ENCODE measurements at regions not wholly inside any gene's neighbourhood (a gene's known extent, or its start where the extent isn't known, plus 50 kb on each side); places are given as distances from the start of the nearest gene placed in this dataset.

DNA sequence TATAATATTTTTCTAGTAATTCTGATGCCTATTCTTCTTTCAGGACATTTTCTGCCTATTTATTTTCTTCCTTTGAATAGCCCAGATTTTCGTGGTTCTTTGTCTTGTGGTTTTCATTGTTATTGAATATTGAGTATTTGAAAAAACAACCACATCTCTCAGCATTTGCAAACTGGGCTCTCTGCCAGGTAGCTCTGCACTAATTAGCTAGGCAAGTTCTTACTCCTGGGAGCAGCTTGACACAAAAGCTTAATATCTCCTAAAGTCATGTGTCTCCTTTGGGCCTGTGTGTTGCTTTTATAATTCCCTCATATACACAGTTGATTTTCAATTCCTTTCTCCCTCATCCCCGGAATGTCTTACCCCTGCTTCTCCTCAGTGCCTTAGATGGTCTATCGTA lies 413.5 kb upstream of the GRIA3 start:
- TF ChIP-seq, protein P1, sequence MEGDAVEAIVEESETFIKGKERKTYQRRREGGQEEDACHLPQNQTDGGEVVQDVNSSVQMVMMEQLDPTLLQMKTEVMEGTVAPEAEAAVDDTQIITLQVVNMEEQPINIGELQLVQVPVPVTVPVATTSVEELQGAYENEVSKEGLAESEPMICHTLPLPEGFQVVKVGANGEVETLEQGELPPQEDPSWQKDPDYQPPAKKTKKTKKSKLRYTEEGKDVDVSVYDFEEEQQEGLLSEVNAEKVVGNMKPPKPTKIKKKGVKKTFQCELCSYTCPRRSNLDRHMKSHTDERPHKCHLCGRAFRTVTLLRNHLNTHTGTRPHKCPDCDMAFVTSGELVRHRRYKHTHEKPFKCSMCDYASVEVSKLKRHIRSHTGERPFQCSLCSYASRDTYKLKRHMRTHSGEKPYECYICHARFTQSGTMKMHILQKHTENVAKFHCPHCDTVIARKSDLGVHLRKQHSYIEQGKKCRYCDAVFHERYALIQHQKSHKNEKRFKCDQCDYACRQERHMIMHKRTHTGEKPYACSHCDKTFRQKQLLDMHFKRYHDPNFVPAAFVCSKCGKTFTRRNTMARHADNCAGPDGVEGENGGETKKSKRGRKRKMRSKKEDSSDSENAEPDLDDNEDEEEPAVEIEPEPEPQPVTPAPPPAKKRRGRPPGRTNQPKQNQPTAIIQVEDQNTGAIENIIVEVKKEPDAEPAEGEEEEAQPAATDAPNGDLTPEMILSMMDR (IDR thresholded peaks at IDR 0.05): no peak
- TF ChIP-seq RAD21 (conservative IDR thresholded peaks at IDR 0.05 in 1 of 2, IDR thresholded peaks at IDR 0.05 in 1 of 2) (no peak), EHF (CRISPR knock-in tag; IDR thresholded peaks at IDR 0.05) (no peak), CEBPB (IDR thresholded peaks at IDR 0.05) (no peak), MAZ (IDR thresholded peaks at IDR 0.05; ENCODE audit: borderline replicate concordance, low read depth, low read length) (no peak), RFX5 (IDR thresholded peaks at IDR 0.05) (no peak), HOXA7 (CRISPR knock-in tag; IDR thresholded peaks at IDR 0.05) (no peak), POLR2AphosphoS2 (conservative IDR thresholded peaks at IDR 0.05; ENCODE audit: low read length) (no peak)
- TF ChIP-seq, protein P2, sequence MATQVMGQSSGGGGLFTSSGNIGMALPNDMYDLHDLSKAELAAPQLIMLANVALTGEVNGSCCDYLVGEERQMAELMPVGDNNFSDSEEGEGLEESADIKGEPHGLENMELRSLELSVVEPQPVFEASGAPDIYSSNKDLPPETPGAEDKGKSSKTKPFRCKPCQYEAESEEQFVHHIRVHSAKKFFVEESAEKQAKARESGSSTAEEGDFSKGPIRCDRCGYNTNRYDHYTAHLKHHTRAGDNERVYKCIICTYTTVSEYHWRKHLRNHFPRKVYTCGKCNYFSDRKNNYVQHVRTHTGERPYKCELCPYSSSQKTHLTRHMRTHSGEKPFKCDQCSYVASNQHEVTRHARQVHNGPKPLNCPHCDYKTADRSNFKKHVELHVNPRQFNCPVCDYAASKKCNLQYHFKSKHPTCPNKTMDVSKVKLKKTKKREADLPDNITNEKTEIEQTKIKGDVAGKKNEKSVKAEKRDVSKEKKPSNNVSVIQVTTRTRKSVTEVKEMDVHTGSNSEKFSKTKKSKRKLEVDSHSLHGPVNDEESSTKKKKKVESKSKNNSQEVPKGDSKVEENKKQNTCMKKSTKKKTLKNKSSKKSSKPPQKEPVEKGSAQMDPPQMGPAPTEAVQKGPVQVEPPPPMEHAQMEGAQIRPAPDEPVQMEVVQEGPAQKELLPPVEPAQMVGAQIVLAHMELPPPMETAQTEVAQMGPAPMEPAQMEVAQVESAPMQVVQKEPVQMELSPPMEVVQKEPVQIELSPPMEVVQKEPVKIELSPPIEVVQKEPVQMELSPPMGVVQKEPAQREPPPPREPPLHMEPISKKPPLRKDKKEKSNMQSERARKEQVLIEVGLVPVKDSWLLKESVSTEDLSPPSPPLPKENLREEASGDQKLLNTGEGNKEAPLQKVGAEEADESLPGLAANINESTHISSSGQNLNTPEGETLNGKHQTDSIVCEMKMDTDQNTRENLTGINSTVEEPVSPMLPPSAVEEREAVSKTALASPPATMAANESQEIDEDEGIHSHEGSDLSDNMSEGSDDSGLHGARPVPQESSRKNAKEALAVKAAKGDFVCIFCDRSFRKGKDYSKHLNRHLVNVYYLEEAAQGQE (IDR thresholded peaks at IDR 0.05): no peak
- TF ChIP-seq, protein P3, sequence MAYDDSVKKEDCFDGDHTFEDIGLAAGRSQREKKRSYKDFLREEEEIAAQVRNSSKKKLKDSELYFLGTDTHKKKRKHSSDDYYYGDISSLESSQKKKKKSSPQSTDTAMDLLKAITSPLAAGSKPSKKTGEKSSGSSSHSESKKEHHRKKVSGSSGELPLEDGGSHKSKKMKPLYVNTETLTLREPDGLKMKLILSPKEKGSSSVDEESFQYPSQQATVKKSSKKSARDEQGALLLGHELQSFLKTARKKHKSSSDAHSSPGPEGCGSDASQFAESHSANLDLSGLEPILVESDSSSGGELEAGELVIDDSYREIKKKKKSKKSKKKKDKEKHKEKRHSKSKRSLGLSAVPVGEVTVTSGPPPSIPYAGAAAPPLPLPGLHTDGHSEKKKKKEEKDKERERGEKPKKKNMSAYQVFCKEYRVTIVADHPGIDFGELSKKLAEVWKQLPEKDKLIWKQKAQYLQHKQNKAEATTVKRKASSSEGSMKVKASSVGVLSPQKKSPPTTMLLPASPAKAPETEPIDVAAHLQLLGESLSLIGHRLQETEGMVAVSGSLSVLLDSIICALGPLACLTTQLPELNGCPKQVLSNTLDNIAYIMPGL (CRISPR knock-in tag; IDR thresholded peaks at IDR 0.05; ENCODE audit: borderline replicate concordance): no peak
- TF ChIP-seq, protein P4, sequence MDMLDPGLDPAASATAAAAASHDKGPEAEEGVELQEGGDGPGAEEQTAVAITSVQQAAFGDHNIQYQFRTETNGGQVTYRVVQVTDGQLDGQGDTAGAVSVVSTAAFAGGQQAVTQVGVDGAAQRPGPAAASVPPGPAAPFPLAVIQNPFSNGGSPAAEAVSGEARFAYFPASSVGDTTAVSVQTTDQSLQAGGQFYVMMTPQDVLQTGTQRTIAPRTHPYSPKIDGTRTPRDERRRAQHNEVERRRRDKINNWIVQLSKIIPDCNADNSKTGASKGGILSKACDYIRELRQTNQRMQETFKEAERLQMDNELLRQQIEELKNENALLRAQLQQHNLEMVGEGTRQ (IDR thresholded peaks at IDR 0.05): no peak
- TF ChIP-seq, protein P5, sequence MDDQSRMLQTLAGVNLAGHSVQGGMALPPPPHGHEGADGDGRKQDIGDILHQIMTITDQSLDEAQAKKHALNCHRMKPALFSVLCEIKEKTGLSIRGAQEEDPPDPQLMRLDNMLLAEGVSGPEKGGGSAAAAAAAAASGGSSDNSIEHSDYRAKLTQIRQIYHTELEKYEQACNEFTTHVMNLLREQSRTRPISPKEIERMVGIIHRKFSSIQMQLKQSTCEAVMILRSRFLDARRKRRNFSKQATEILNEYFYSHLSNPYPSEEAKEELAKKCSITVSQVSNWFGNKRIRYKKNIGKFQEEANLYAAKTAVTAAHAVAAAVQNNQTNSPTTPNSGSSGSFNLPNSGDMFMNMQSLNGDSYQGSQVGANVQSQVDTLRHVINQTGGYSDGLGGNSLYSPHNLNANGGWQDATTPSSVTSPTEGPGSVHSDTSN (IDR thresholded peaks at IDR 0.05): no peak
